Right atrium auricular region (tissue), 2 donors: ENCODE measurements at regions not wholly inside any gene's neighbourhood (a gene's known extent, or its start where the extent isn't known, plus 50 kb on each side); places are given as distances from the start of the nearest gene placed in this dataset.
"Not testable (repeated sequence)": the region's sequence is repeated elsewhere in the genome, so short reads cannot be mapped to it uniquely, and the experiment has no call there.

ENCODE experiments used
- DNase-seq: peaks from one replicate; pipeline ENCODE4 v3.0.0-alpha.2; 2019; ENCODE audit warnings: low spot score
- H3K27ac ChIP-seq, 2 donors: fragments of 200-600 bp; sonication (generic); 1 replicate in 1 of 2; 2 replicates in 1 of 2; pipeline ENCODE4 v1.5.1; 2016 to 2019
- H3K27me3 ChIP-seq, 2 donors: fragments of 200-600 bp; sonication (generic); one replicate each; pipeline versions ENCODE4 v1.5.1 to v1.6.0; 2017 to 2019
- H3K36me3 ChIP-seq: fragments of 200-600 bp; sonication (generic); one replicate; pipeline ENCODE4 v1.5.1; 2016
- H3K4me1 ChIP-seq, 2 donors: fragments of 200-600 bp; sonication (generic); one replicate each; pipeline versions ENCODE4 v1.5.1 to v1.6.0; 2017 to 2019
- H3K4me3 ChIP-seq, 2 donors: fragments of 200-600 bp; sonication (generic); 1 replicate in 1 of 2; 2 replicates in 1 of 2; pipeline ENCODE4 v1.5.1; 2017 to 2019; ENCODE audit warnings: mild to moderate bottlenecking in 1 of 2, moderate library complexity in 1 of 2
- H3K9me3 ChIP-seq, 2 donors: fragments of 200-600 bp; sonication (generic); one replicate each; pipeline ENCODE4 v1.5.1; 2019
- TF ChIP-seq, protein P1 (sequence below), 2 donors: fragments of 200-600 bp; sonication (generic); IDR thresholded peaks; one replicate each; pipeline ENCODE4 v1.5.1; 2019; ENCODE audit warnings: antibody characterized with exemption in 2 of 2

DNA sequence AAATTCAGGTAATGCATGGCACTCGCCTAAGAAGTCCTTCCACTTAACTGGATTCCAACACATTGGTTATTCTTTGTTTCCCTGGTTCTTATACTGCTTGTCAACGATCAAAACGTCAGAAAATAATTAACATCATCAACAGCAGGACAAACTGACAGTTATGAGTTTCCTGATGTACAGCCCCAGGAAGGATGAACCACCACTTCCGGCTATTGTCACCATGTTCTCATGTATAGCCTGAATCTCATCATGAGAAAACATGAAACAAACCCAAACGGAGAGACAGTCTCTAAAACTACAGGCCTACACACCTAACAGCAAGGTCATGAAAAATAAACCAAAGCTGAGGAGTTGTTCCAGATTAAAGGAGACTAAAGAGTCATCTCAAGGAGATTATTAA lies 60.5 kb upstream of the FBXO28 start:
- no peaks in the 10 kb centered on the region for H3K4me1 ChIP-seq
- H3K9me3 ChIP-seq: no peaks in the 10 kb centered on the region
- H3K36me3 ChIP-seq: no peaks in the 10 kb centered on the region
- no peak overlapping the region for H3K4me3 ChIP-seq
- DNase-seq: no peak
- H3K27me3 ChIP-seq: no peaks in the 10 kb centered on the region
- TF ChIP-seq, protein P1, sequence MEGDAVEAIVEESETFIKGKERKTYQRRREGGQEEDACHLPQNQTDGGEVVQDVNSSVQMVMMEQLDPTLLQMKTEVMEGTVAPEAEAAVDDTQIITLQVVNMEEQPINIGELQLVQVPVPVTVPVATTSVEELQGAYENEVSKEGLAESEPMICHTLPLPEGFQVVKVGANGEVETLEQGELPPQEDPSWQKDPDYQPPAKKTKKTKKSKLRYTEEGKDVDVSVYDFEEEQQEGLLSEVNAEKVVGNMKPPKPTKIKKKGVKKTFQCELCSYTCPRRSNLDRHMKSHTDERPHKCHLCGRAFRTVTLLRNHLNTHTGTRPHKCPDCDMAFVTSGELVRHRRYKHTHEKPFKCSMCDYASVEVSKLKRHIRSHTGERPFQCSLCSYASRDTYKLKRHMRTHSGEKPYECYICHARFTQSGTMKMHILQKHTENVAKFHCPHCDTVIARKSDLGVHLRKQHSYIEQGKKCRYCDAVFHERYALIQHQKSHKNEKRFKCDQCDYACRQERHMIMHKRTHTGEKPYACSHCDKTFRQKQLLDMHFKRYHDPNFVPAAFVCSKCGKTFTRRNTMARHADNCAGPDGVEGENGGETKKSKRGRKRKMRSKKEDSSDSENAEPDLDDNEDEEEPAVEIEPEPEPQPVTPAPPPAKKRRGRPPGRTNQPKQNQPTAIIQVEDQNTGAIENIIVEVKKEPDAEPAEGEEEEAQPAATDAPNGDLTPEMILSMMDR (IDR thresholded peaks at IDR 0.05): no peak
- no peak overlapping the region for H3K27ac ChIP-seq

DNA sequence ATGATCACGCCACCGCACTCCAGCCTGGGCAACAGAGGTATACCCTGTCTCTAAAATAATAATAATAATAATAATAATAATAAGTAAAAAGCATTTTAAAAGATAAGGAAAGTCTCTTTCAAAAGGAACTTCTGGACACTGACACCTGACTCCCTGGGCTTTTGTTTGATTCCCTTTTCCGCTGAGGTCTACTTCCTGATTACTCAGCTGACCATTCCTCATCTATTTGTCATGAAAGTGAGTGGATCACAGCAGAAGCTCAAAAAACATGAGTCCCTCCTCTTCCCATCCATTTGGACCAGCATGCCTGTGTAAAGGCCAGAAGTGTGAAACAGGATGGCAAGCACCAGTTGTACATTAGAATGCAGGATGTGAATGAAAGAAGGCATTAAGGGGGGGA lies 61.1 kb upstream of the FBXO28 start:
- H3K9me3 ChIP-seq: no peaks in the 10 kb centered on the region
- DNase-seq: no peak
- H3K27me3 ChIP-seq: no peaks in the 10 kb centered on the region
- H3K27ac ChIP-seq: no peak overlapping the region
- TF ChIP-seq, protein P1 (IDR thresholded peaks at IDR 0.05): no peak
- H3K4me3 ChIP-seq: no peak overlapping the region
- no peaks in the 10 kb centered on the region for H3K36me3 ChIP-seq
- H3K4me1 ChIP-seq: no peaks in the 10 kb centered on the region

DNA sequence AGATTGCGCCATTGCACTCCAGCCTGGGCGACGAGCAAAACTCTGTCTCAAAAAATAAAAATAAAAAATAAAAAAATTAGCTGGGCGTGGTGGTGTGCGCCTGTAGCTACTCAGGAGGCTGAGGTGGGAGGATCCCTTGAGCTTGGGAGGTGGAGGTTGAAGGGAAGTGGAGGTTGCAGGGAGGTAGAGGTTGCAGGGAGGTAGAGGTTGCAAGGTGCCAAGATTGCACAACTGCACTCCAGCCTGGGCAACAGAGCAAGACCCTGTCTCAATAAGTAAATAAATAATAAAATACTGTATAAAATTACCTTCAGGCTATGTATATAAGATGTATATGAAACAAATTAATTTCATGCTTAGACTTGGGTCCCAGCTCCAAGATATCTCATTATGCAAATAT lies 62.1 kb upstream of the FBXO28 start:
- not testable (repeated sequence) for H3K36me3 ChIP-seq, H3K27me3 ChIP-seq, H3K4me3 ChIP-seq, H3K27ac ChIP-seq, H3K9me3 ChIP-seq, DNase-seq, H3K4me1 ChIP-seq

DNA sequence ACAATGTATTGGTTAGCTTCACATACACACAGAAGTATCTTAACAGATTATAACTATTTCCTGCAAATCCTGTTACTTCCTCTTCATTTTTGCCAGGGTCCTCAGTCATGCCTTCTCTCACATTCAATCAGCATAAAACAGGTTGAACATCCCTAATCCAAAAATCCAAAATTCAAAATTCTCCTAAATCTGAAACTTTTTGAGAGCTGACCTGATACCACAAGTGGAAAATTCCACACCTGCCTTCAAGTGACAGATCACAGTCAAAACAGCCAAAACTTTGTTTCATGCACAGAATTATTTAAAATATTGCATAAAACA lies 62.9 kb upstream of the FBXO28 start:
- Histone ChIP-seq H3K4me1 (no peaks in the 10 kb centered on the region), H3K27me3 (no peaks in the 10 kb centered on the region), H3K27ac (no peak overlapping the region), H3K9me3 (no peaks in the 10 kb centered on the region), H3K4me3 (no peak overlapping the region), H3K36me3 (no peaks in the 10 kb centered on the region)
- no peak for DNase-seq
- TF ChIP-seq, protein P1 (IDR thresholded peaks at IDR 0.05): no peak

DNA sequence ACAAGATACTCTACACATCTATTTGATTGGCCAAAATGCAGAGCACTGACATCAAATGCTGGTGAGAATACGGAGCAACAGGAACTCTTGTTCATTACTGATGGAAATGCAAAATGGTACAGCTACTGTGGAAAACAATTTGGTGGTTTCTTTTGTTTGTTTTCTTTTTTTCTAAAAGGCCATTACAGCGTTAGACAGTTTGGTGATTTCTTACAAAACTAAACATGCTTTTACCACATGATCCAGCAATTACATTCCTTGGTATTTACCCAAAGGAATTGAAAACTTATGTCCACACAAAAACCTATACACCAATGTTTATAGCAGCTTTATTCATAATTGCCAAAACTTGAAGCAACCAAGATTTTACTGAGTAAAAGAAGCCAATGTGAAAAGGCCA lies 66.4 kb upstream of the FBXO28 start:
- H3K4me3 ChIP-seq: no peak overlapping the region
- no peaks in the 10 kb centered on the region for H3K27me3 ChIP-seq
- no peaks in the 10 kb centered on the region for H3K4me1 ChIP-seq
- H3K9me3 ChIP-seq: no peaks in the 10 kb centered on the region
- H3K27ac ChIP-seq: no peak overlapping the region
- TF ChIP-seq, protein P1 (IDR thresholded peaks at IDR 0.05): no peak
- no peak for DNase-seq
- no peaks in the 10 kb centered on the region for H3K36me3 ChIP-seq

DNA sequence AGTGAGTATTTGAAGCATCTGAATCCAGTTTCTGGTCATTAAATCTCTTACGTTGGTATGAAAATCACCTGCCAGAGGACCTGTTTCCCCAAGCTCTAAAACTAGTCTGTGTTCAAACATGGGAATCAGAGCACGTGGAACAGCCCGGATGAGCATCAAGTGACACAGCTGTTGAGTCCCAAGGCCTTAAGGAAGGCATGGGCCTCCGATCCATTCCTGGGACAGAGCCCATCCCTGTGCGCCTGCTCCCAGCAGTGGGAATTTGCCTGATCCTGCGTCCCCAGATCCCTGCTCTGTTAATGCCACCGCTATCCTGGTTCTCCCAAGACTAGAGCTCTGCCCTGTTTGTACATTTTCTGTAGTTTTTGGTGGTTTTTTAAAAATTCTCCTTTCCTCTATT lies 68.4 kb upstream of the FBXO28 start:
- Histone ChIP-seq H3K4me1 (no peaks in the 10 kb centered on the region), H3K36me3 (no peaks in the 10 kb centered on the region), H3K4me3 (no peak overlapping the region), H3K9me3 (no peaks in the 10 kb centered on the region), H3K27me3 (no peaks in the 10 kb centered on the region), H3K27ac (no peak overlapping the region)
- no peak for DNase-seq
- TF ChIP-seq, protein P1 (IDR thresholded peaks at IDR 0.05): no peak
